ENCODE measurements at regions not wholly inside any gene's neighbourhood (a gene's known extent, or its start where the extent isn't known, plus 50 kb on each side); places are given as distances from the start of the nearest gene placed in this dataset.

DNA sequence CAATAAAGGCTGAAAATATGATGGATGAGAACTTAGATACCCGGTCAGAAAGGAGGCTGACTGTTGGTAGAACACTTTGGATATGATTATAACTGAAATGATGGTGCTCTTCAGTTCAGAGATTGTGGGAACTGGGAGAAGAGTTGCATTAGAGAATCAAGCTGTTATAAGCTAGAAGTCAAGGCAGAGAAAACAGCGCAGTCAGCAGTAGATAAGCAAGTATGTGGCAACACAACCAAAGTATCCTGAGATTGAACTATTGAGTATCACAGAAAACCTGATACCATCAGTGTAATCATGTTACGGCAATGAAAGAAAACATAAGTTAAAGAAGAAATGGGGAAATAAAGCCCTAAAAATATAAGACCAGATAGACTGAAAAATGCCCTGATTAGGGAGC is 633.9 kb upstream of the LRRTM1 start:
- no peak for FAIRE-seq
- Histone ChIP-seq H3K9ac (ENCODE audit: insufficient read depth in 1 of 2, low read depth in 2 of 2, low read length in 2 of 2) (no peak overlapping the region), H3K36me3 (ENCODE audit: control insufficient read depth, insufficient read depth, low read length) (no peaks in the 10 kb centered on the region), H2AFZ (ENCODE audit: low read depth, low read length) (no peak overlapping the region), H3K4me1 (replicated peaks in 1 of 2; ENCODE audit: control insufficient read depth in 2 of 2, insufficient read depth in 2 of 2, low read length in 2 of 2) (no peaks in the 10 kb centered on the region), H3K27ac (ENCODE audit: extremely low read depth, low read depth, low read length) (no peak overlapping the region), H3K9me3 (replicated peaks; ENCODE audit: control insufficient read depth, insufficient read depth, low read depth, low read length) (no peaks in the 10 kb centered on the region), H3K9me1 (ENCODE audit: control insufficient read depth, insufficient read depth, low read length) (no peaks in the 10 kb centered on the region), H4K20me1 (replicated peaks; ENCODE audit: control insufficient read depth, insufficient read depth, low read length) (no peaks in the 10 kb centered on the region), H3K79me2 (ENCODE audit: control insufficient read depth, insufficient read depth, low read length) (no peaks in the 10 kb centered on the region), H3K4me3 (no peak overlapping the region), H3K4me2 (ENCODE audit: insufficient read depth, low read length) (no peak overlapping the region), H3K27me3 (ENCODE audit: control insufficient read depth in 2 of 2, insufficient read depth in 2 of 2, low read length in 2 of 2) (no peaks in the 10 kb centered on the region)
- WGBS (ENCODE audit: insufficient coverage, low coverage, missing lambda C conversion rate): 0% methylated on average over 3 of the region's 3 CpGs
- intact Hi-C loops (cut with micrococcal nuclease): no loop called here
- TF ChIP-seq, protein P1, sequence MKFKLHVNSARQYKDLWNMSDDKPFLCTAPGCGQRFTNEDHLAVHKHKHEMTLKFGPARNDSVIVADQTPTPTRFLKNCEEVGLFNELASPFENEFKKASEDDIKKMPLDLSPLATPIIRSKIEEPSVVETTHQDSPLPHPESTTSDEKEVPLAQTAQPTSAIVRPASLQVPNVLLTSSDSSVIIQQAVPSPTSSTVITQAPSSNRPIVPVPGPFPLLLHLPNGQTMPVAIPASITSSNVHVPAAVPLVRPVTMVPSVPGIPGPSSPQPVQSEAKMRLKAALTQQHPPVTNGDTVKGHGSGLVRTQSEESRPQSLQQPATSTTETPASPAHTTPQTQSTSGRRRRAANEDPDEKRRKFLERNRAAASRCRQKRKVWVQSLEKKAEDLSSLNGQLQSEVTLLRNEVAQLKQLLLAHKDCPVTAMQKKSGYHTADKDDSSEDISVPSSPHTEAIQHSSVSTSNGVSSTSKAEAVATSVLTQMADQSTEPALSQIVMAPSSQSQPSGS (CRISPR knock-in tag; IDR thresholded peaks at IDR 0.05): no peak
- TF ChIP-seq HDAC3 (IDR thresholded peaks at IDR 0.05; ENCODE audit: borderline replicate concordance, partially characterized antibody) (no peak), MIER1 (IDR thresholded peaks at IDR 0.05; ENCODE audit: low read depth) (no peak), RAD21 (CRISPR knock-in tag; conservative IDR thresholded peaks at IDR 0.05 in 1 of 2, IDR thresholded peaks at IDR 0.05 in 1 of 2) (no peak), NFE2L1 (tag; IDR thresholded peaks at IDR 0.05; ENCODE audit: borderline replicate concordance, low read depth) (no peak), PHB2 (IDR thresholded peaks at IDR 0.05; ENCODE audit: low read depth) (no peak)
- TF ChIP-seq, protein P2, sequence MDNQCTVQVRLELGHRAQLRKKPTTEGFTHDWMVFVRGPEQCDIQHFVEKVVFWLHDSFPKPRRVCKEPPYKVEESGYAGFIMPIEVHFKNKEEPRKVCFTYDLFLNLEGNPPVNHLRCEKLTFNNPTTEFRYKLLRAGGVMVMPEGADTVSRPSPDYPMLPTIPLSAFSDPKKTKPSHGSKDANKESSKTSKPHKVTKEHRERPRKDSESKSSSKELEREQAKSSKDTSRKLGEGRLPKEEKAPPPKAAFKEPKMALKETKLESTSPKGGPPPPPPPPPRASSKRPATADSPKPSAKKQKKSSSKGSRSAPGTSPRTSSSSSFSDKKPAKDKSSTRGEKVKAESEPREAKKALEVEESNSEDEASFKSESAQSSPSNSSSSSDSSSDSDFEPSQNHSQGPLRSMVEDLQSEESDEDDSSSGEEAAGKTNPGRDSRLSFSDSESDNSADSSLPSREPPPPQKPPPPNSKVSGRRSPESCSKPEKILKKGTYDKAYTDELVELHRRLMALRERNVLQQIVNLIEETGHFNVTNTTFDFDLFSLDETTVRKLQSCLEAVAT (IDR thresholded peaks at IDR 0.05): no peak
- TF ChIP-seq, protein P3, sequence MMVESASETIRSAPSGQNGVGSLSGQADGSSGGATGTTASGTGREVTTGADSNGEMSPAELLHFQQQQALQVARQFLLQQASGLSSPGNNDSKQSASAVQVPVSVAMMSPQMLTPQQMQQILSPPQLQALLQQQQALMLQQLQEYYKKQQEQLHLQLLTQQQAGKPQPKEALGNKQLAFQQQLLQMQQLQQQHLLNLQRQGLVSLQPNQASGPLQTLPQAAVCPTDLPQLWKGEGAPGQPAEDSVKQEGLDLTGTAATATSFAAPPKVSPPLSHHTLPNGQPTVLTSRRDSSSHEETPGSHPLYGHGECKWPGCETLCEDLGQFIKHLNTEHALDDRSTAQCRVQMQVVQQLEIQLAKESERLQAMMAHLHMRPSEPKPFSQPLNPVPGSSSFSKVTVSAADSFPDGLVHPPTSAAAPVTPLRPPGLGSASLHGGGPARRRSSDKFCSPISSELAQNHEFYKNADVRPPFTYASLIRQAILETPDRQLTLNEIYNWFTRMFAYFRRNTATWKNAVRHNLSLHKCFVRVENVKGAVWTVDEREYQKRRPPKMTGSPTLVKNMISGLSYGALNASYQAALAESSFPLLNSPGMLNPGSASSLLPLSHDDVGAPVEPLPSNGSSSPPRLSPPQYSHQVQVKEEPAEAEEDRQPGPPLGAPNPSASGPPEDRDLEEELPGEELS (CRISPR knock-in tag; IDR thresholded peaks at IDR 0.05; ENCODE audit: borderline replicate concordance): no peak
- TF ChIP-seq, protein P4, sequence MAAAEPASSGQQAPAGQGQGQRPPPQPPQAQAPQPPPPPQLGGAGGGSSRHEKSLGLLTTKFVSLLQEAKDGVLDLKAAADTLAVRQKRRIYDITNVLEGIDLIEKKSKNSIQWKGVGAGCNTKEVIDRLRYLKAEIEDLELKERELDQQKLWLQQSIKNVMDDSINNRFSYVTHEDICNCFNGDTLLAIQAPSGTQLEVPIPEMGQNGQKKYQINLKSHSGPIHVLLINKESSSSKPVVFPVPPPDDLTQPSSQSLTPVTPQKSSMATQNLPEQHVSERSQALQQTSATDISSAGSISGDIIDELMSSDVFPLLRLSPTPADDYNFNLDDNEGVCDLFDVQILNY (CRISPR knock-in tag; IDR thresholded peaks at IDR 0.05): no peak
- TF ChIP-seq, protein P5, sequence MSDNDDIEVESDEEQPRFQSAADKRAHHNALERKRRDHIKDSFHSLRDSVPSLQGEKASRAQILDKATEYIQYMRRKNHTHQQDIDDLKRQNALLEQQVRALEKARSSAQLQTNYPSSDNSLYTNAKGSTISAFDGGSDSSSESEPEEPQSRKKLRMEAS (CRISPR knock-in tag; IDR thresholded peaks at IDR 0.05): no peak
- no TSS peak for BruUV-seq (replicated peaks)
- ChIA-PET POLR2A (no interaction called here), CTCF (ENCODE audit: low intra/inter-chr PET ratio) (no interaction called here)
- no peak for DNase-seq (ENCODE audit: extremely low read depth in 1 of 4, low spot score in 3 of 4)
- ATAC-seq: no peak
- in situ Hi-C loops (cut with MboI): no loop called here
